ENCODE measurements at regions not wholly inside any gene's neighbourhood (a gene's known extent, or its start where the extent isn't known, plus 50 kb on each side); places are given as distances from the start of the nearest gene placed in this dataset.

DNA sequence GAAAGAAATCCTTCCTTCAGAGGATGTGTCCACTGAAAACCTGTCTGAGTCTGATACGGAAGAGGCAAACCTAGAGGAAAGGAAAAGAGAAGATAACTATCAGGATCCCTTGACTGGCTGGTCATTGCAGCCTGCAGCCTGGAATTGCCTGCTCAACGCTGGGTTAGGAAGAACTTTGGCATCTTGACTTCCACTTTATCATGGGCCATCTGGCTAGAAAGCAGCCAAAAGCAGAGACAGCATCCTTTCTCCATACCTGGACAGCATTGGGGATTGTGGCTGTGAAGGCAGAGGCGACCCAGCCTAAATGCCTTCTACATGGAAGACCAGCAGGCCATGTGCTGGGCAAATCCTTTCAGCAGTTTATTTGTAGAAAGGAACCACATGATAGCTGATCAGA lies 58.7 kb upstream of the PTPN3 start:
- no peaks in the 10 kb centered on the region for H3K27me3 ChIP-seq
- TF ChIP-seq POLR2A (IDR thresholded peaks at IDR 0.05) = no peak
- TF ChIP-seq, protein P1, sequence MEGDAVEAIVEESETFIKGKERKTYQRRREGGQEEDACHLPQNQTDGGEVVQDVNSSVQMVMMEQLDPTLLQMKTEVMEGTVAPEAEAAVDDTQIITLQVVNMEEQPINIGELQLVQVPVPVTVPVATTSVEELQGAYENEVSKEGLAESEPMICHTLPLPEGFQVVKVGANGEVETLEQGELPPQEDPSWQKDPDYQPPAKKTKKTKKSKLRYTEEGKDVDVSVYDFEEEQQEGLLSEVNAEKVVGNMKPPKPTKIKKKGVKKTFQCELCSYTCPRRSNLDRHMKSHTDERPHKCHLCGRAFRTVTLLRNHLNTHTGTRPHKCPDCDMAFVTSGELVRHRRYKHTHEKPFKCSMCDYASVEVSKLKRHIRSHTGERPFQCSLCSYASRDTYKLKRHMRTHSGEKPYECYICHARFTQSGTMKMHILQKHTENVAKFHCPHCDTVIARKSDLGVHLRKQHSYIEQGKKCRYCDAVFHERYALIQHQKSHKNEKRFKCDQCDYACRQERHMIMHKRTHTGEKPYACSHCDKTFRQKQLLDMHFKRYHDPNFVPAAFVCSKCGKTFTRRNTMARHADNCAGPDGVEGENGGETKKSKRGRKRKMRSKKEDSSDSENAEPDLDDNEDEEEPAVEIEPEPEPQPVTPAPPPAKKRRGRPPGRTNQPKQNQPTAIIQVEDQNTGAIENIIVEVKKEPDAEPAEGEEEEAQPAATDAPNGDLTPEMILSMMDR (IDR thresholded peaks at IDR 0.05) = no peak
- no peaks in the 10 kb centered on the region for H3K36me3 ChIP-seq
- 61 to 80% (median 76%) methylated on average over 3 of the region's 3 CpGs for WGBS, 4 donors
- ATAC-seq = no peak
- H3K4me3 ChIP-seq = no peak overlapping the region
- H3K27ac ChIP-seq = no peak overlapping the region
- peaks cover 0 to 8% (median 0%) of the 10 kb centered on the region in 12 donors for H3K4me1 ChIP-seq
- intact Hi-C loops (cut with DNase I) = no loop called here
- no peaks in the 10 kb centered on the region for H3K9me3 ChIP-seq
- no peak for DNase-seq

GRCh38 chr9:109557481-109557880 lies 59.4 kb upstream of the PTPN3 start:
- H3K4me3 ChIP-seq = no peak overlapping the region
- no peak for ATAC-seq
- intact Hi-C loops (cut with DNase I) = no loop called here
- H3K27ac ChIP-seq = no peak overlapping the region
- no peaks in the 10 kb centered on the region for H3K36me3 ChIP-seq
- no peaks in the 10 kb centered on the region for H3K9me3 ChIP-seq
- peaks cover 0 to 8% (median 0%) of the 10 kb centered on the region in 12 donors for H3K4me1 ChIP-seq
- no peaks in the 10 kb centered on the region for H3K27me3 ChIP-seq
- TF ChIP-seq, protein P1 (IDR thresholded peaks at IDR 0.05) = no peak
- TF ChIP-seq POLR2A (IDR thresholded peaks at IDR 0.05) = no peak
- no peak for DNase-seq
- 71 to 82% (median 76%) methylated on average over 6 of the region's 6 CpGs for WGBS, 4 donors

GRCh38 chr9:109558718-109559151 lies 60.6 kb upstream of the PTPN3 start:
- no peak overlapping the region for H3K4me3 ChIP-seq
- no peak for ATAC-seq

GRCh38 chr9:109560470-109561132 lies 62.5 kb upstream of the PTPN3 start:
- peaks cover 0 to 8% (median 0%) of the 10 kb centered on the region in 12 donors for H3K4me1 ChIP-seq
- peak overlapping the region in 9 of 12 donors; percentile 37 to 78 (median 56) for H3K27ac ChIP-seq
- 41 to 51% (median 47%) methylated on average over 9 of the region's 9 CpGs for WGBS, 4 donors
- peaks cover 0 to 4% (median 0%) of the 10 kb centered on the region in 9 donors for H3K27me3 ChIP-seq
- intact Hi-C loops (cut with DNase I) = no loop called here
- peak in 3 of 5 donors; percentile 37 to 39 (median 37) for DNase-seq
- TF ChIP-seq, protein P1 (IDR thresholded peaks at IDR 0.05) = peak in 3 of 12 donors; percentile 20 to 24 (median 21)
- TF ChIP-seq POLR2A (IDR thresholded peaks at IDR 0.05) = no peak
- peak; percentile 87 to 94 (median 92) for ATAC-seq
- no peaks in the 10 kb centered on the region for H3K36me3 ChIP-seq
- no peaks in the 10 kb centered on the region for H3K9me3 ChIP-seq
- no peak overlapping the region for H3K4me3 ChIP-seq

More at GRCh38 chr9:109558718-109559151, 60.6 kb upstream of the PTPN3 start:
- TF ChIP-seq POLR2A (IDR thresholded peaks at IDR 0.05) = no peak
- TF ChIP-seq, protein P1 (IDR thresholded peaks at IDR 0.05) = no peak
- H3K4me1 ChIP-seq = peaks cover 0 to 8% (median 0%) of the 10 kb centered on the region in 12 donors
- H3K36me3 ChIP-seq = no peaks in the 10 kb centered on the region
- H3K9me3 ChIP-seq = no peaks in the 10 kb centered on the region
- 76 to 84% (median 79%) methylated on average over 5 of the region's 5 CpGs for WGBS, 4 donors
- no peak overlapping the region for H3K27ac ChIP-seq
- DNase-seq = no peak
- intact Hi-C loops (cut with DNase I) = no loop called here
- H3K27me3 ChIP-seq = no peaks in the 10 kb centered on the region

Measured in heart left ventricle (tissue), 16 donors.